Lung (tissue), 11 donors: ENCODE measurements at regions not wholly inside any gene's neighbourhood (a gene's known extent, or its start where the extent isn't known, plus 50 kb on each side); places are given as distances from the start of the nearest gene placed in this dataset.

Experiments
- ATAC-seq: fragments of 200-7000 bp; cut with Tn5 transposase; one replicate; pipeline ENCODE4 v1.9.1; 2020; ENCODE audit warnings: moderate number of reproducible peaks; ENCODE audit not compliant: insufficient read depth, low FRiP score
- DNase-seq, 3 donors: peaks; one replicate each; pipeline ENCODE4 v3.0.0-alpha.2; 2013 to 2017
- H3K27ac ChIP-seq, 2 donors: one replicate each; pipeline ENCODE4 v1.5.1; 2013; ENCODE audit warnings: mild to moderate bottlenecking in 2 of 2, moderate library complexity in 2 of 2, control low read depth in 1 of 2, inconsistent platforms in 1 of 2, low read depth in 1 of 2, low read length in 1 of 2
- H3K27me3 ChIP-seq, 3 donors: one replicate each; pipeline ENCODE4 v1.5.1; 2013; ENCODE audit warnings: low read length in 2 of 3; ENCODE audit not compliant: control insufficient read depth in 3 of 3, insufficient read depth in 3 of 3
- H3K36me3 ChIP-seq, 4 donors: one replicate each; pipeline ENCODE4 v1.5.1; 2013; ENCODE audit warnings: low read length in 4 of 4, mild to moderate bottlenecking in 1 of 4, moderate library complexity in 1 of 4; ENCODE audit not compliant: control insufficient read depth in 4 of 4, insufficient read depth in 4 of 4
- H3K4me1 ChIP-seq, 5 donors: one replicate each; pipeline ENCODE4 v1.5.1; 2013; ENCODE audit warnings: low read length in 5 of 5, mild to moderate bottlenecking in 2 of 5, moderate library complexity in 1 of 5; ENCODE audit not compliant: control insufficient read depth in 5 of 5, insufficient read depth in 5 of 5
- H3K4me3 ChIP-seq: one replicate; pipeline ENCODE4 v1.5.1; 2013; ENCODE audit warnings: mild to moderate bottlenecking, control low read depth, moderate library complexity
- H3K9ac ChIP-seq, 2 donors: one replicate each; pipeline ENCODE4 v1.5.1; 2013; ENCODE audit warnings: low read length in 2 of 2, control low read depth in 1 of 2; ENCODE audit not compliant: insufficient read depth in 1 of 2
- H3K9me3 ChIP-seq, 4 donors: one replicate each; pipeline ENCODE4 v1.5.1; 2013; ENCODE audit warnings: low read length in 3 of 4, mild to moderate bottlenecking in 1 of 4, moderate library complexity in 1 of 4; ENCODE audit not compliant: control insufficient read depth in 4 of 4, insufficient read depth in 3 of 4
- CTCF ChIP-seq: IDR thresholded peaks from 2 replicates; pipeline ENCODE4 v1.5.1; 2012; ENCODE audit warnings: mild to moderate bottlenecking; ENCODE audit errors: control extremely low read depth, extremely low read depth
- WGBS, 2 donors: extraction: QIAGEN DNeasy Blood & Tissue Kit; methylation state at CpG; one replicate each; pipeline ENCODE4 v1.1.7; 2013; 5-methylcytosine and 5-hydroxymethylcytosine counted together
- donor health status: control.
- donor health status: control.
- donor health status: Bipolar disorder and iron deficiency.
- donor health status: healthy.
- donor health status: DM: yes; HTN: yes; CAD: no.

- Histone ChIP-seq H3K36me3 (no peaks in the 10 kb centered on the region), H3K4me1 (no peaks in the 10 kb centered on the region), H3K9me3 (no peaks in the 10 kb centered on the region), H3K4me3 (no peak overlapping the region), H3K27ac (no peak overlapping the region), H3K9ac (no peak overlapping the region), H3K27me3 (no peaks in the 10 kb centered on the region)
- DNase-seq (no peak), ATAC-seq (no peak)
- 77 to 91% methylated on average over 4 of the region's 4 CpGs for WGBS, 2 donors
- no peak for TF ChIP-seq CTCF
These were observed 621.9 kb downstream of the RNF144A start for GRCh38 chr2:7539077-7539476.

- DNase-seq (no peak), ATAC-seq (no peak)
- H3K27me3 ChIP-seq, result no peaks in the 10 kb centered on the region
- no peaks in the 10 kb centered on the region for H3K36me3 ChIP-seq
- no peak for TF ChIP-seq CTCF
- peak overlapping the region in 1 of 2 donors; percentile 17 for H3K27ac ChIP-seq
- H3K4me3 ChIP-seq, result no peak overlapping the region
- no peaks in the 10 kb centered on the region for H3K9me3 ChIP-seq
- WGBS, 2 donors, result 79 to 91% methylated on average over 5 of the region's 5 CpGs
- no peak overlapping the region for H3K9ac ChIP-seq
- no peaks in the 10 kb centered on the region for H3K4me1 ChIP-seq
These were observed 622.5 kb downstream of the RNF144A start for GRCh38 chr2:7539760-7540159.

- WGBS, 2 donors, result 72 to 73% methylated on average over 5 of the region's 5 CpGs
These were observed 635.8 kb downstream of the RNF144A start for GRCh38 chr2:7552825-7553570.

More at GRCh38 chr2:7552825-7553570, 635.8 kb downstream of the RNF144A start:
- no peak for TF ChIP-seq CTCF
- Histone ChIP-seq H3K36me3 (no peaks in the 10 kb centered on the region), H3K27me3 (no peaks in the 10 kb centered on the region), H3K4me3 (no peak overlapping the region), H3K9me3 (no peaks in the 10 kb centered on the region), H3K9ac (no peak overlapping the region), H3K27ac (no peak overlapping the region), H3K4me1 (no peaks in the 10 kb centered on the region)
- ATAC-seq (no peak), DNase-seq (no peak)
